ENCODE measurements at regions not wholly inside any gene's neighbourhood (a gene's known extent, or its start where the extent isn't known, plus 50 kb on each side); places are given as distances from the start of the nearest gene placed in this dataset.
A peak's percentile ranks its signal among the peaks of the same experiment; 100 is the strongest.

DNA sequence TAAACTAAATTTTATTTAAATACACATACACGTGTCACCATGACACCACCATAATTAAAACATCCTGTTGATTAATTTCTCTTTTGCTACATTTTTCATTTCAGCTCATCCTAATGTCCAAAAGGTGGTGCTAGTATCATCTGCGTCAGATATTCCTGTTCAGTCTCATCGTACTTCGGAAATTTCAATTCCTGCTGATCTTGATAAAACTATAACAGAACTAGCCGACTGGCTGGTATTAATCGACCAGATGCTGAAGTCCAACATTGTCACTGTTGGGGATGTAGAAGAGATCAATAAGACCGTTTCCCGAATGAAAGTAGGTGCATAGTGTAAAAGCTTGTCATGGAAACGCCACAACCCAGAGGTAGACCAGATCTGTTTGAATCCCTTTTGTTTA is 263.4 kb downstream of the UTRN start:
- TF ChIP-seq, protein P1, sequence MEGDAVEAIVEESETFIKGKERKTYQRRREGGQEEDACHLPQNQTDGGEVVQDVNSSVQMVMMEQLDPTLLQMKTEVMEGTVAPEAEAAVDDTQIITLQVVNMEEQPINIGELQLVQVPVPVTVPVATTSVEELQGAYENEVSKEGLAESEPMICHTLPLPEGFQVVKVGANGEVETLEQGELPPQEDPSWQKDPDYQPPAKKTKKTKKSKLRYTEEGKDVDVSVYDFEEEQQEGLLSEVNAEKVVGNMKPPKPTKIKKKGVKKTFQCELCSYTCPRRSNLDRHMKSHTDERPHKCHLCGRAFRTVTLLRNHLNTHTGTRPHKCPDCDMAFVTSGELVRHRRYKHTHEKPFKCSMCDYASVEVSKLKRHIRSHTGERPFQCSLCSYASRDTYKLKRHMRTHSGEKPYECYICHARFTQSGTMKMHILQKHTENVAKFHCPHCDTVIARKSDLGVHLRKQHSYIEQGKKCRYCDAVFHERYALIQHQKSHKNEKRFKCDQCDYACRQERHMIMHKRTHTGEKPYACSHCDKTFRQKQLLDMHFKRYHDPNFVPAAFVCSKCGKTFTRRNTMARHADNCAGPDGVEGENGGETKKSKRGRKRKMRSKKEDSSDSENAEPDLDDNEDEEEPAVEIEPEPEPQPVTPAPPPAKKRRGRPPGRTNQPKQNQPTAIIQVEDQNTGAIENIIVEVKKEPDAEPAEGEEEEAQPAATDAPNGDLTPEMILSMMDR (IDR thresholded peaks at IDR 0.05), result peak; percentile 27; the same call in 1 of the 2 replicates
- no peak for TF ChIP-seq SIN3A (IDR thresholded peaks at IDR 0.05; ENCODE audit: borderline replicate concordance, insufficient read depth, low read depth, low read length)
